ENCODE measurements at regions not wholly inside any gene's neighbourhood (a gene's known extent, or its start where the extent isn't known, plus 50 kb on each side); places are given as distances from the start of the nearest gene placed in this dataset.
A peak's percentile ranks its signal among the peaks of the same experiment; 100 is the strongest.

GRCh38 chr3:27880969-27881892, 159.1 kb upstream of the EOMES start:
- peak overlapping the region; percentile 77 for H3K4me3 Mint-ChIP-seq

GRCh38 chr3:27883266-27883665, 161.1 kb upstream of the EOMES start:
- Mint-ChIP-seq H3K4me3 (no peak overlapping the region), H3K36me3 (no peaks in the 10 kb centered on the region), H3K9me3 (ENCODE audit: low read depth) (no peaks in the 10 kb centered on the region), H3K27ac (no peak overlapping the region), H3K27me3 (no peaks in the 10 kb centered on the region), H3K4me1 (peaks cover 33% of the 10 kb centered on the region)
- CTCF ChIA-PET: no interaction called here
- ATAC-seq: no peak
- DNase-seq: no peak

More at GRCh38 chr3:27880969-27881892, 159.1 kb upstream of the EOMES start:
- peak; percentile 66 for DNase-seq
- Mint-ChIP-seq H3K27me3 (no peaks in the 10 kb centered on the region), H3K27ac (peak overlapping the region; percentile 87), H3K9me3 (ENCODE audit: low read depth) (no peaks in the 10 kb centered on the region), H3K36me3 (no peaks in the 10 kb centered on the region), H3K4me1 (peaks cover 48% of the 10 kb centered on the region)
- peak; percentile 72 for ATAC-seq
- CTCF ChIA-PET: interaction anchor here (0.9 to 1.7 kb wide), 5 partner anchors 14 to 159 kb away, joined by 3 to 5 read pairs (median 4); partner anchors contain the start of gene EOMES

DNA sequence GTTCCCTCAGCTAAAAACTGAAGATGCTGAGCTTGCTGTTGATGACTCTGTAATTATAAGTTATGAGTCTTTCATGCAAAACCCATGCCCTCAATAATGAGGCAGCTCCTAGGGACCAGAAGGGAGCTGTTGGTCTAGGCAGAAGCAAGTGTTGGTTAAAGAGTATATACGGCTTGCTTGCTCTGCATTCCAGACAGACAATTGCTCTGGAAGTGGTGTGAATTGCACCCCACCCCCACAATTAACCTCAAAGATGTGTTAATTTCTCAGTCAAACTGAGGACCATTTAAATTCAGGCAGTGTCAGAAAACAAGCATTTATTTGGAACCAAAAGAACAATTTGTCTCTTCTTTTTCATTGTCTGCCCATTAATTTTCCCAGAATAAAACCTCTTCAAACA, 163.5 kb upstream of the EOMES start:
- no peak for DNase-seq
- H3K9me3 Mint-ChIP-seq (ENCODE audit: low read depth): peaks cover 3% of the 10 kb centered on the region
- H3K27me3 Mint-ChIP-seq: no peaks in the 10 kb centered on the region
- H3K4me3 Mint-ChIP-seq: no peak overlapping the region
- H3K27ac Mint-ChIP-seq: no peak overlapping the region
- peaks cover 21% of the 10 kb centered on the region for H3K4me1 Mint-ChIP-seq
- no peak for ATAC-seq
- CTCF ChIA-PET: no interaction called here
- H3K36me3 Mint-ChIP-seq: no peaks in the 10 kb centered on the region

DNA sequence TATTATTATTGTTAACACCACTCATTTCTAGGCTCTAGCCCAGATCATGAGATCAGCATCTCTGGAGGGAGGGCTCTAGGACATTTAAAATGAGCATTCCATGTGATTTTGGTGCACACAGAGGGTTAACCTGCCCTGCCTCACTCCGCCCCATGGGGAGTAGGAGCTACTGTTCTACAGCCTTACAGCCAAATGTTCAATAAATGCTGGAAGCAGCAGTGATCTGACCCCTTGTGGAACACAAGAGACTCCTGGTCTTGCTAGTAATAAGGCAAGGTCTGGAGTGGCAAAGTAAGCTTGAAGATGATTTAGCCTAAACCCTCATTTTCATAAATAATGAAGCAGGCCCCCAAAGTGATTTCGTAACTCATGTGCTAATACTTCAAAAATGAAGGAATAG, 166.4 kb upstream of the EOMES start:
- Mint-ChIP-seq H3K4me3 (no peak overlapping the region), H3K9me3 (ENCODE audit: low read depth) (peaks cover 7% of the 10 kb centered on the region), H3K36me3 (peaks cover 14% of the 10 kb centered on the region), H3K27ac (no peak overlapping the region), H3K27me3 (no peaks in the 10 kb centered on the region), H3K4me1 (no peaks in the 10 kb centered on the region)
- CTCF ChIA-PET: no interaction called here
- ATAC-seq (no peak), DNase-seq (no peak)

- H3K27ac Mint-ChIP-seq: no peak overlapping the region
- CTCF ChIA-PET: no interaction called here
- ATAC-seq: no peak
- H3K27me3 Mint-ChIP-seq: no peaks in the 10 kb centered on the region
- no peak overlapping the region for H3K4me3 Mint-ChIP-seq
- peaks cover 11% of the 10 kb centered on the region for H3K9me3 Mint-ChIP-seq (ENCODE audit: low read depth)
- H3K4me1 Mint-ChIP-seq: no peaks in the 10 kb centered on the region
- no peak for DNase-seq
- peaks cover 24% of the 10 kb centered on the region for H3K36me3 Mint-ChIP-seq
These were observed 167.6 kb upstream of the EOMES start for GRCh38 chr3:27889745-27890144.

GRCh38 chr3:27900316-27900715, 178.2 kb upstream of the EOMES start:
- Mint-ChIP-seq H3K27me3 (no peaks in the 10 kb centered on the region), H3K4me1 (peaks cover 38% of the 10 kb centered on the region), H3K36me3 (peaks cover 27% of the 10 kb centered on the region), H3K4me3 (no peak overlapping the region), H3K9me3 (ENCODE audit: low read depth) (peaks cover 3% of the 10 kb centered on the region), H3K27ac (peak overlapping the region; percentile 59)
- peak; percentile 69 for DNase-seq
- peak; percentile 86 for ATAC-seq
- CTCF ChIA-PET: no interaction called here

DNA sequence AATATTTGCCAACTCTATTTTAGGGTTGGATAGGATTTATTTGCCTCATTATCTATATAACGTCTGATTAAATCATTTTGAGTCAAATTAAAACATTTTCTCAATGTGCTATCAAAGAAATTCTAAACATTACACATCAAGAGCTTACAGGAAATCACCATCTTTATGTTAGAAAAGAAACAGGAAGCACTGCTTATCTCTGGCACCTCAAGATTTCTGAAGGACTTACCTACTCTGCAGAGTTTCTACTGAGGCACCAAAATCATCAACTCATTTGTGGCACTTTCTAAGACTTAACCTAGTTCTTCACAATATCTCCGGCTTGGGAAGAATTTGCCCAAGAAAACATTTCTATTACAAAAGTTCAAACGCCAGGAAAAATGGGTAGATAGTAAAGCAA, 181.3 kb upstream of the EOMES start:
- CTCF ChIA-PET: no interaction called here
- DNase-seq: no peak
- no peak overlapping the region for H3K4me3 Mint-ChIP-seq
- peaks cover 22% of the 10 kb centered on the region for H3K36me3 Mint-ChIP-seq
- peaks cover 2% of the 10 kb centered on the region for H3K9me3 Mint-ChIP-seq (ENCODE audit: low read depth)
- no peaks in the 10 kb centered on the region for H3K27me3 Mint-ChIP-seq
- peak overlapping the region; percentile 77 for H3K27ac Mint-ChIP-seq
- peaks cover 48% of the 10 kb centered on the region for H3K4me1 Mint-ChIP-seq
- ATAC-seq: no peak

DNA sequence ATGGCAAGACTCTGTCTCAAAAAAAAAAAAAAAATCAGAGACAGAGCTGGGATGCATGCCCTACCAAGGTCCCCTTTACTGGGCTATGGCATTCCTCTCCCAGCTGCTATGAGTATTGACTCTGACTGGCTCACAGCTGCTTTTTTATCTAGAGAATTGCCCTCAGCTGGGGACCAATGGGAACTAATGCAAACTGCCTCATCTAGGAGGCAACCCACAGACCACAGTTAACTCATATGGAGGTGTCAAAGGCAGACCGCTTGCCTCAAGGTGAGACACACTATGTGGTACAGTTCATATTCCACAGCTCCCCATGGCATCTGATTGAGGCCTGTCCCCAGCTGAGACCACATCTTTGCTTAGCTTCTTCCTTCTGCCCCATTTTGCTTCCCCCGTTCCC, 183.5 kb upstream of the EOMES start:
- peaks cover 15% of the 10 kb centered on the region for H3K36me3 Mint-ChIP-seq
- no peak overlapping the region for H3K27ac Mint-ChIP-seq
- H3K4me3 Mint-ChIP-seq: no peak overlapping the region
- H3K9me3 Mint-ChIP-seq (ENCODE audit: low read depth): no peaks in the 10 kb centered on the region
- H3K27me3 Mint-ChIP-seq: no peaks in the 10 kb centered on the region
- ATAC-seq (peak; percentile 90), DNase-seq (peak; percentile 83)
- H3K4me1 Mint-ChIP-seq: peaks cover 39% of the 10 kb centered on the region
- CTCF ChIA-PET: interaction anchor here (0.6 to 1.2 kb wide), 5 partner anchors 13 to 193 kb away, joined by 3 read pairs; no protein-coding TSS in a partner anchor

DNA sequence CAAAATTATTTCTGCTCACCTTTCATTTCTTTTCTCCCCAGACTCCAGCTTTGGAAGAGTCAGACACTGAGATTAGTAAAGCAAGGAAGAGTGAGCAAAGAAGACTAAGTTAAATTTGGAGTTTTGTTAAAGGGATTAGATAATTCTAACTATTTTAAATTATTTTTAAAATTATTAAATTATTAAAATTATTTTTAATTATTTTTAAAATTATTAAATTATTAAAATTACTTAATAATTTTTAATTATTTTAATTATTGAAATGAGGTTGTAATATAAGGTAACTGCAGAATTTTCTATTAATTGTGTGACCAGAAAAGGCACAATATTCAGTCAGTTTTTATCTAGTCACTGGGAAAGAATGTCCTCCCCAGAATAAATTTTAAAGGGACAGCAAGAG, 185.0 kb upstream of the EOMES start:
- Mint-ChIP-seq H3K27ac (no peak overlapping the region), H3K4me1 (peaks cover 29% of the 10 kb centered on the region), H3K9me3 (ENCODE audit: low read depth) (no peaks in the 10 kb centered on the region), H3K36me3 (peaks cover 11% of the 10 kb centered on the region), H3K27me3 (no peaks in the 10 kb centered on the region), H3K4me3 (no peak overlapping the region)
- DNase-seq (no peak), ATAC-seq (no peak)
- CTCF ChIA-PET: no interaction called here

DNA sequence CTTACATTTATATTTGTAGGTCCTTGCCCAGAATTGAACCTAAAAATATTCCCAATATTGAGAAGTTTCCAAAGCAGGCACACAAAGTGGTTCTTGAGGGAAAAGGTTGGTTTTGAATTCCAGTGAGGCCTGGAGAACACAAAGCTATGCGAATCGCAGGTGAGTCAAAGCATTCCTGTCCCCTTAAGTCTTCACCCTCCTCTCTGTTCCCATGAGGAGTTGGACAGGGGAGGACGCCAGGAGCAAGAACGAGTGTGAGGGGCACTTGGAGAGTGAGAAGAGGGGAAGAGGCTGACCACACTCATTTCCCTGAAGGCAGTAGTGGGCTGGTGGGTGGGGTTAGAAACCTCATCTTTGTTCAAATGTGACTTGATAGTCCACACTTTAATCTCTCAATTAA, 185.8 kb upstream of the EOMES start:
- Mint-ChIP-seq H3K4me1 (peaks cover 28% of the 10 kb centered on the region), H3K36me3 (peaks cover 9% of the 10 kb centered on the region), H3K9me3 (ENCODE audit: low read depth) (no peaks in the 10 kb centered on the region), H3K27me3 (no peaks in the 10 kb centered on the region), H3K4me3 (no peak overlapping the region), H3K27ac (no peak overlapping the region)
- CTCF ChIA-PET: no interaction called here
- ATAC-seq: no peak
- no peak for DNase-seq

DNA sequence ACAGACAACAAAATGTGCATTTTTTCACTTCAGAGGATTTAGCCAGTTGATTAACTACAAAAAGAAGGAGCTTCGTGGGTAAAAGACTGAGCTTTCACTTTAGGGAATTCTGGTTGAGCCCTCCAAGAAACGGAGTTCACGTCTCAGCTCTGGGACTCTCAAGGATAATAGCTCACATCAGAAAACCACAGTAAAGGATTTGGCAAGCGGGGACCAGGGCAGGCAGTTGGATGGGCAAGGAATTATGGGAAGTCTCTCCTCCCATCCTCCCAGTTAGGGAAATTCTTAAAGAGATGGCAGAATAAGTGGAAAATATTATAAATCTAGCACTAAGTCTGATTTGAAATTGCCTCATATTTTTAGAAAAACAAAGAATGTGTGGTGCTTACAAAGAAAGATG, 188.3 kb upstream of the EOMES start:
- Mint-ChIP-seq H3K4me1 (peaks cover 10% of the 10 kb centered on the region), H3K36me3 (no peaks in the 10 kb centered on the region), H3K4me3 (no peak overlapping the region), H3K9me3 (ENCODE audit: low read depth) (no peaks in the 10 kb centered on the region), H3K27me3 (no peaks in the 10 kb centered on the region), H3K27ac (no peak overlapping the region)
- no peak for DNase-seq
- no peak for ATAC-seq
- CTCF ChIA-PET: no interaction called here

- peaks cover 2% of the 10 kb centered on the region for H3K36me3 Mint-ChIP-seq
- no peaks in the 10 kb centered on the region for H3K4me1 Mint-ChIP-seq
- CTCF ChIA-PET: no interaction called here
- no peaks in the 10 kb centered on the region for H3K9me3 Mint-ChIP-seq (ENCODE audit: low read depth)
- H3K27ac Mint-ChIP-seq: no peak overlapping the region
- DNase-seq (no peak), ATAC-seq (no peak)
- H3K27me3 Mint-ChIP-seq: no peaks in the 10 kb centered on the region
- H3K4me3 Mint-ChIP-seq: no peak overlapping the region
These were observed 192.1 kb upstream of the EOMES start for GRCh38 chr3:27914199-27914598.

DNA sequence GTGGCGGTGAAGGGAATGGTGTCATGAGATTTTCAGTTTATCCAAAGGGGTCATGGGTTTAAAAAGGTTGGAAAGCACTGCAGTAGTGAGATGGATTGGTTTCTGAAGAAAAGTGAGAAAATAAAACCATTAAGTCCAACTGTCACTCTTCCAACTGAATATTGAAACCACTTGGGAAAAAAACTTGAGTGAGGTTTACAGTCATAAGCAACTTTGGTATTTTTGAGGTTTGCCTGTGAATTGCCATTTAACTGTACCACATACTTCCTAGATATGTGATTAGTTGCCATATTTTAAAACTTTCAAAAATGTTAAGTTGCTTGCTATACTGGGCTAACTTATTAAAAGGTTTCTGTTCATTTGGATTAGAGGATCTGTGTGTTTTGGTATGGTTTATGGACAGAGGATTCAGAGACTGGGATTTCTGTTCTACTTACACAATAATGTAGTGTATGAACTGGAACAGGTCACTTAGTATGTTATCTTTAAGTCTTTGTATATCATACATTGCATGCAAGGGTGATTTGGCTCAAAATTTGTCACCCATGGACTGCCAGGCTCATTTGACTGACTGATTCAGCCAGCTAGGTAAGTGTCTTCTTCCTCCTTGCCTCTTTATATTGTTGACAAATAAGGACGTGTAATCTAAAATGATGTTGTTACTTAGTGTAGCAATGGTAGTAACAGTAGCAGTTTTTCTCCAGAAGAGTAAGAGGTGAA, 201.4 kb upstream of the EOMES start:
- CTCF ChIA-PET: no interaction called here
- Mint-ChIP-seq H3K36me3 (peaks cover 21% of the 10 kb centered on the region), H3K4me1 (peaks cover 28% of the 10 kb centered on the region), H3K4me3 (no peak overlapping the region), H3K27ac (peak overlapping the region; percentile 24), H3K27me3 (no peaks in the 10 kb centered on the region), H3K9me3 (ENCODE audit: low read depth) (peaks cover 5% of the 10 kb centered on the region)
- DNase-seq (no peak), ATAC-seq (no peak)

DNA sequence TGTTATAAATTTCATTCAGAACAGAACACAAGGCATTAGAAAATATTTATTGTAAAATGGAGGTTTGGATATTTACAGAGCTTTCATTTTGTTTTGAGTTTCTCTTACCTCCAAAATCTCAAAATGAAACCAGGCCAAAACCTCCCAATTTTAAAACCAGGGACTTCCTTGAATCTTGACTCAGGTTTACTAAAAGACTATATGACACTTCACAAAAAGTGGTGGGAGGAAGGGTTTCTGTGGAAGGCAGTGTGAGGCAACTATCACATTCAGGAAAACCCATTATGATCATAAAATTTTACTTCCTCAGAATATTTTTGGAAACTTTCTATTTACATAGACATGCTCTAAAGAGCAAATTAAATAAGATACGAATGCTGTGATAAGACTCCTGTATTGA, 205.8 kb upstream of the EOMES start:
- Mint-ChIP-seq H3K4me3 (peak overlapping the region; percentile 5), H3K4me1 (peaks cover 31% of the 10 kb centered on the region), H3K36me3 (peaks cover 19% of the 10 kb centered on the region), H3K27me3 (no peaks in the 10 kb centered on the region), H3K9me3 (ENCODE audit: low read depth) (peaks cover 2% of the 10 kb centered on the region), H3K27ac (peak overlapping the region; percentile 75)
- peak; percentile 49 for ATAC-seq
- no peak for DNase-seq
- CTCF ChIA-PET: interaction anchor here (1.0 kb wide), 1 partner anchor 206 kb away, joined by 4 read pairs; the partner anchor contains the start of gene EOMES
